IMR-90 (cell line): ENCODE measurements at regions not wholly inside any gene's neighbourhood (a gene's known extent, or its start where the extent isn't known, plus 50 kb on each side); places are given as distances from the start of the nearest gene placed in this dataset.

Experiments
- ATAC-seq: fragments of 200-7000 bp; cut with Tn5 transposase; 2 replicates; pipeline ENCODE4 v1.9.1; 2020; ENCODE audit warnings: low read depth, mild to moderate bottlenecking, moderate library complexity
- BruUV-seq: library from RNA; stranded (reverse); fragments of 400-500 nt; replicated peaks from 2 replicates; lab custom pipeline; 2021; lab: Mats Ljungman, UMichigan
- CTCF ChIA-PET: fragments of 300-600 bp; formaldehyde crosslinking; extraction: SDS; loops from one replicate; lab custom pipeline; 2021; ENCODE audit warnings: antibody characterized with exemption; lab: Yijun Ruan, JAX
- POLR2A ChIA-PET: fragments of 300-600 bp; sonication (Branson Sonifier 250); formaldehyde crosslinking; loops from one replicate; lab custom pipeline; 2022; ENCODE audit warnings: antibody characterized with exemption; ENCODE audit not compliant: unreplicated experiment; lab: Charles Lee
- DNase-seq: peaks from one replicate; pipeline ENCODE4 v3.0.0; 2013
- H2AFZ ChIP-seq: replicated peaks from 2 replicates; pipeline ENCODE3; 2013; ENCODE audit warnings: low read length, mild to moderate bottlenecking; ENCODE audit not compliant: poor library complexity
- H2AK5ac ChIP-seq: 2 replicates; pipeline ENCODE4 v1.6.1; 2013; ENCODE audit warnings: low read depth, low read length, inconsistent platforms
- H2AK9ac ChIP-seq: replicated peaks from 2 replicates; pipeline ENCODE3; 2013; ENCODE audit warnings: mild to moderate bottlenecking, low read depth, low read length, moderate library complexity; ENCODE audit not compliant: poor library complexity
- H2BK120ac ChIP-seq: 2 replicates; pipeline ENCODE4 v1.6.1; 2013; ENCODE audit warnings: low read depth, low read length, inconsistent platforms
- H2BK15ac ChIP-seq: 3 replicates; pipeline ENCODE4 v1.6.1; 2013; ENCODE audit warnings: low read depth, low read length, inconsistent platforms
- H2BK20ac ChIP-seq: 2 replicates; pipeline ENCODE4 v1.6.1; 2013; ENCODE audit warnings: low read depth, mild to moderate bottlenecking, inconsistent platforms, low read length, moderate library complexity
- H2BK5ac ChIP-seq: 2 replicates; pipeline ENCODE4 v1.6.1; 2013; ENCODE audit warnings: mild to moderate bottlenecking, low read depth, low read length, inconsistent platforms; ENCODE audit not compliant: poor library complexity, severe bottlenecking
- H3K14ac ChIP-seq: replicated peaks from 2 replicates; pipeline ENCODE4 v1.6.1; 2013; ENCODE audit warnings: low read depth, low read length, inconsistent platforms
- H3K18ac ChIP-seq: 2 replicates; pipeline ENCODE4 v1.6.1; 2013; ENCODE audit warnings: low read depth, low read length, control low read depth
- H3K23ac ChIP-seq: 2 replicates; pipeline ENCODE4 v1.6.1; 2013; ENCODE audit warnings: low read depth, low read length, inconsistent platforms
- H3K27ac ChIP-seq: 2 replicates; pipeline ENCODE4 v1.5.1; 2013; ENCODE audit warnings: mild to moderate bottlenecking, control low read depth, low read length; ENCODE audit not compliant: insufficient read depth
- H3K27me3 ChIP-seq: 2 replicates; pipeline ENCODE4 v1.6.1; 2013; ENCODE audit warnings: low read length; ENCODE audit not compliant: control insufficient read depth, insufficient read depth
- H3K36me3 ChIP-seq: 2 replicates; pipeline ENCODE4 v1.6.1; 2013; ENCODE audit warnings: low read length, mixed read lengths; ENCODE audit not compliant: control insufficient read depth, insufficient read depth
- H3K4ac ChIP-seq: 2 replicates; pipeline ENCODE4 v1.6.1; 2013; ENCODE audit warnings: low read depth, low read length, inconsistent platforms
- H3K4me1 ChIP-seq: 2 replicates; pipeline ENCODE4 v1.6.1; 2013; ENCODE audit warnings: low read length, mixed read lengths; ENCODE audit not compliant: control insufficient read depth, insufficient read depth
- H3K4me2 ChIP-seq: 2 replicates; pipeline ENCODE4 v1.6.1; 2013; ENCODE audit warnings: low read depth, mild to moderate bottlenecking, control low read depth, low read length, moderate library complexity
- H3K4me3 ChIP-seq: 2 replicates; pipeline ENCODE4 v1.5.1; 2013; ENCODE audit warnings: low read depth, mild to moderate bottlenecking, control low read depth, low read length, moderate library complexity; ENCODE audit not compliant: insufficient read depth
- H3K56ac ChIP-seq: 2 replicates; pipeline ENCODE4 v1.6.1; 2013; ENCODE audit warnings: low read length, inconsistent platforms; ENCODE audit not compliant: insufficient read depth; ENCODE audit errors: extremely low read depth
- H3K79me1 ChIP-seq, 2 experiments: 2 replicates each; pipeline ENCODE4 v1.6.1; 2013; ENCODE audit warnings: low read length in 2 of 2, inconsistent platforms in 1 of 2, low read depth in 1 of 2
- H3K9ac ChIP-seq: 2 replicates; pipeline ENCODE4 v1.6.1; 2013; ENCODE audit warnings: low read depth, low read length, control low read depth
- H3K9me1 ChIP-seq: 2 replicates; pipeline ENCODE4 v1.6.1; 2013; ENCODE audit warnings: low read length, inconsistent platforms; ENCODE audit not compliant: insufficient read depth
- H3K9me3 ChIP-seq: 2 replicates; pipeline ENCODE4 v1.6.1; 2013; ENCODE audit warnings: low read length; ENCODE audit not compliant: control insufficient read depth, insufficient read depth
- H4K20me1 ChIP-seq: 2 replicates; pipeline ENCODE4 v1.6.1; 2013; ENCODE audit warnings: low read length, inconsistent platforms; ENCODE audit not compliant: insufficient read depth
- H4K5ac ChIP-seq: 2 replicates; pipeline ENCODE4 v1.6.1; 2013; ENCODE audit warnings: mild to moderate bottlenecking, low read depth, low read length, control low read depth
- H4K8ac ChIP-seq, 2 experiments: 2 replicates each; pipeline ENCODE4 v1.6.1; 2013; ENCODE audit warnings: low read depth in 2 of 2, low read length in 2 of 2, control low read depth in 1 of 2, inconsistent platforms in 1 of 2
- H4K91ac ChIP-seq: 2 replicates; pipeline ENCODE4 v1.6.1; 2013; ENCODE audit warnings: low read depth, low read length, inconsistent platforms; ENCODE audit not compliant: insufficient read depth
- CHD1 ChIP-seq: IDR thresholded peaks from 2 replicates; pipeline ENCODE4 v1.6.1; 2012; ENCODE audit warnings: low read depth, low read length, improper control_type of control experiment
- WGBS, 2 experiments: methylation state at CpG; one replicate each; pipeline versions ENCODE4 v1.1.5 to v1.1.7; 2013; ENCODE audit warnings: missing lambda C conversion rate in 2 of 2; ENCODE audit not compliant: insufficient read length in 1 of 2; ENCODE audit errors: extremely low coverage in 2 of 2; 5-methylcytosine and 5-hydroxymethylcytosine counted together
- dilution Hi-C: fragments of 300-500 bp; cut with HindIII; formaldehyde crosslinking; loops from one replicate; pipeline ENCODE4 v1.14.3; 2018; ENCODE audit warnings: low sequenced_read_pairs; ENCODE audit not compliant: unreplicated experiment
- in situ Hi-C: fragments of 300-500 bp; cut with MboI; formaldehyde crosslinking; loops from 3 replicates; pipeline ENCODE4 v1.14.3; 2019; ENCODE audit warnings: low sequenced_read_pairs, inconsistent platforms, mixed read lengths
- intact Hi-C: fragments of 100-400 bp; cut with micrococcal nuclease; formaldehyde crosslinking; loops from 2 replicates; pipeline ENCODE4 v1.10.0; 2022

DNA sequence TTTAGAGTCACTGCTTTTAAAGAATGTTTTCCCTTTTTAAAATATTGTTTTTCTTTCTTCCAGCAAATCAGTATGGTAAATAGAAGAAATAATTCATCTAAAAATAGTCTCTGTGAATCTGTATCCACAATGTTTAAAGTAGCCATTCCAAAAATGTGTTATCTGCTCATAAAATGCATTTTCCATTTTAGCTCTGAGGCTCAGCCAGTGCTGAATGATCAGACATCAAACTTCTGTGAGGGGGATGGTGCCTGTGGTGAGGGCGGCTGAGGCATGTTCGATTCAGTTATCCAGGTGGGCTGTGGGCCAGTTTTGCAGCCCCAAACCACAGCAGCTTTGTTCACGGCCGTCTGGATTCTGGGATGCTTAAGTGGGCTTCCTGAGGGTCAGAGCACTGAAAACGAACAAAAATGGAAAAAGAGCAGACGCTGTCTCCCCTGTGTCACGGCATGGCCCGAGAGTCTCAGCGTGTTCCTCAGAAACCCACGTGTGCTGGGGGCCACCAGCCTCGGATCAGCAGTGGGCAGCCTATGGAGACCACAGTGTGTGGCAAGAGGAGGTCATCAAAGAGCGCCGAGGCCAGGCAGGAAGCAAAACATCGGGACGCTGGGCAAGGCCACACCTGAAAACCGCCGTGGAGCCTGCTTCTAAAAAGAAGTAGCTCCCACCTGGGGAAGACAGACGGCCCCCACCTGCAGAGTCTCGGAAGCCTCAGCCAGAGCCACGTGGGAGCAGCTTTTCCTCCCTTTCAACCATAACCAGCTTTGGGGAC lies 134.9 kb upstream of the THBS2 start:
- Histone ChIP-seq H3K27ac (no peak overlapping the region), H3K23ac (no peak overlapping the region), H2AK5ac (no peak overlapping the region), H2BK15ac (no peak overlapping the region), H4K20me1 (no peaks in the 10 kb centered on the region), H3K4me3 (no peak overlapping the region), H3K79me1 (no peaks in the 10 kb centered on the region), H3K9me1 (peaks cover 6% of the 10 kb centered on the region; the same call in 1 of the 2 replicates), H3K56ac (no peak overlapping the region), H3K14ac (no peak overlapping the region), H2BK20ac (no peak overlapping the region), H3K9ac (no peak overlapping the region), H4K5ac (no peak overlapping the region), H3K9me3 (no peaks in the 10 kb centered on the region; the same call in 1 of the 2 replicates), H2AFZ (peak overlapping the region; percentile 58), H2BK5ac (no peak overlapping the region), H3K4ac (no peak overlapping the region), H4K8ac (no peak overlapping the region), H3K18ac (no peak overlapping the region), H2AK9ac (no peak overlapping the region), H3K4me1 (peaks cover 2% of the 10 kb centered on the region; the same call in 1 of the 2 replicates), H3K36me3 (no peaks in the 10 kb centered on the region), H2BK120ac (no peak overlapping the region), H3K27me3 (no peaks in the 10 kb centered on the region), H3K4me2 (0 out of 2 replicates have a peak overlapping the region, but pooled peaks have one; percentile 31), H4K91ac (no peak overlapping the region)
- in situ Hi-C loops = no loop called here
- intact Hi-C loops = no loop called here
- CTCF ChIA-PET = no interaction called here
- TF ChIP-seq CHD1 = no peak
- POLR2A ChIA-PET = no interaction called here
- WGBS, 2 experiments = 76% methylated on average over 10 of the region's 20 CpGs; no CpG with 5 or more reads in 1 of the 2 experiments
- dilution Hi-C loops = no loop called here
- DNase-seq (no peak), ATAC-seq (no peak; the same call in none of the 2 replicates)
- no TSS peak for BruUV-seq
